ENCODE measurements at regions not wholly inside any gene's neighbourhood (a gene's known extent, or its start where the extent isn't known, plus 50 kb on each side); places are given as distances from the start of the nearest gene placed in this dataset.

GRCh38 chr9:135228983-135229625, 141.6 kb downstream of the OLFM1 start:
- TF ChIP-seq CTCF (IDR thresholded peaks at IDR 0.05): no peak

DNA sequence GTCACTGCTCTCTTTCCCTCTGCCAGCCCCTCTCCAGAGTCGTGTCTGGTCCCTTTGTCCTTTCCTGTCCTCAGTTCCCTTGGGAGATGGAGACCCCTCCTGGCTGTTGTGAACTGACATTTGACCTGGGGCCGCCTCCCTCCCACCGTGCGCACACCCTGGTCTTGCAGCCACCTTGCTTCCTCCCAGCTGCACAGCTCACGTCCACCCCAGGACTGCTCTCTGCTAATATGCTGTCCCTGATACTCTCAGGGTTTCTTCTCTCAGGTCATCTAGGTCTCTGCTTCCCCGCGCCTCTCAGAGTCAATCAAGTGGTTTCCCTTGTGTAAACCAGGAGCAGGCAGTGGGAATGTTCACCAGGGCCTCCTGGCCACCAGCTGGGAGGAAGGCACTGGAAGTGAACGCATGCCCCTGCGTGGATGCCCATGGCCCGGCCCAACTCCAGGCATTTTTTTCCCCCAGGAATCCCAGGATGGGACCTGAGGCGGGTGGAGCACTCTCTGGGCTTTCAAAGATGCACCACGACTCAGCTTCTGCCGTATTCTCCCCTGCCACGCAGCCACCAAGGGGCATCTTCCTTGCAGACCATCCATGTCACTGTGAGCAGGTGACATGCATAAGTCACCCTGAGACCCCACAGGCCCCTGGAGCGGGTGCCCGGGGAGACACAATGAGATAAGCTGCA, 142.4 kb downstream of the OLFM1 start:
- TF ChIP-seq CTCF (IDR thresholded peaks at IDR 0.05): no peak

- no peak for TF ChIP-seq CTCF (IDR thresholded peaks at IDR 0.05)
These were observed 142.9 kb downstream of the OLFM1 start for GRCh38 chr9:135230386-135230765.

- TF ChIP-seq CTCF (IDR thresholded peaks at IDR 0.05): no peak
These were observed 143.5 kb downstream of the OLFM1 start for GRCh38 chr9:135230817-135231520.

- no peak for TF ChIP-seq CTCF (IDR thresholded peaks at IDR 0.05)
These were observed 151.8 kb downstream of the OLFM1 start for GRCh38 chr9:135239100-135239768.

DNA sequence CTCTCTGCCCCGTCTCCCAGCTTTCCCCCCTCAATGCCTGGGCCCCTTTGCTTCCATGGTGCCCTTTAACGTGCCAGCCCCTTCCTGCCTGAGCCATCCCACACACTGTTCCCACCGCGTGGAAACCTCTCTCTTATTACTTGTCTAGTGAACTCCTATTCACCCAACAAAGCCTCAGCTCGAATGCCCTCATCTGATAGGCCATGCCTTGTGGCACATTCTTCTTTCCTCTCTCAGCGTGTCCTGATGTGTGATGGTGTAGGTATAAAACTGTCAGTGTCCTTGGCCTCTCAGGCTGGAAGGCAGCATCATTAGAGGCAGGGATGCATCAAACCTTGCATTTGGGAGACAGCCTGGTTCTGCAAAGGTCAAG, 152.3 kb downstream of the OLFM1 start:
- TF ChIP-seq CTCF (IDR thresholded peaks at IDR 0.05): no peak

DNA sequence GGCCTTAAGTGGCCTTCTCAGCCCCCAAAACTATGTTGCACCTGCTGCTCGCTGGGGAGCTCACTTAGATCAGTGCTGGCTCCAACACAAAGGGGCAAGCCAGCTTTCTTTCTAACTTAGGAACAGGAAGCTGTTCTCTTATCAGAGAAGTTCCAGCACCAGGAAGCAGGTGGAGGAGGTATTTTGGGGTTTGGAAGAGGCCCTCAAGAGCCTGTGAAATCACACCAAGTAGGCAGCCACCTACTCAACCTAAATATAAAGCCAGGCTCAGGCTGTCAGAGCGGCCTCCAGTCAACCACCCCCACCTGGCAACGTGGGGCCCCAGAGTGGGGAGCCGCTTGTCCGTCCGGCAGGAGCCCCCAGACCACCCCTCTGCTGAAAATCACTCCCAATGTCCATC, 152.8 kb downstream of the OLFM1 start:
- no peak for TF ChIP-seq CTCF (IDR thresholded peaks at IDR 0.05)

Data from LNCAP (cell line).